ENCODE measurements at regions not wholly inside any gene's neighbourhood (a gene's known extent, or its start where the extent isn't known, plus 50 kb on each side); places are given as distances from the start of the nearest gene placed in this dataset.

DNA sequence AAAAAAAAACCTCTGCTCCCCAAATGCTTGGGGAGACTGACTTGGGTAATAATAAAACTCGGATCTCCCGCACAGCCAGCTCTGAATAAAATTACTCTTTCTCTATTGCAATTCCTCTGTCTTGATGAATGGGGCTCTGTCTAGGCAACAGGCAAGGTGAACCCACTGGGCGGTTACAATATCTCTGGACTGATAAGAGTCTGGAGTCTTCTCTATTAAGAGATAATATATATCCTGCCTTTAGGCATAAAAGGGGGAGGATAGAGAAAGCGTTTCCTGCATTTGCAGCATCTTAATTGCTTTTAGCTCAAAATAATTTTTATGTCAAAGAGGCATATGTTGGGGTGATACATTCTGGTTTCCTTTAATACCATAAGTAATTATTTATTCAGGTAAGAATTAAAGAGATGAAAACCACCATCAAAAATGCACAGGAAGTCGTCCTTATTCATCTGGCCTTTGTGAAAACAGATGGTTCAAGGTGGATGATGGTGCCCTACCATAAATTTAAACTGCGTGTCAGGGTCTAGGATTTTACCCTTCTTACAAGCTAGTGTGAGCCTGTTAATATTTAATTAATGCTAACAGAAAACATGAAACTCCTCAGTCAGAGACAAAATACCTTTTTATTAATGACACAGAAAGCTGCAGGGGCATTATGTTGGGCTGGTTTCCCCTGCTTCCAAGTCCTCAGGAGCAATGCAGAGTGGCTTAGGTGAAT is 736.8 kb downstream of the SOCS6 start:
- H3K4me1 Mint-ChIP-seq, result no peaks in the 10 kb centered on the region
- H3K4me3 Mint-ChIP-seq, result no peak overlapping the region
- H3K27ac Mint-ChIP-seq (ENCODE audit: low read depth), result no peak overlapping the region
- no peak for DNase-seq (ENCODE audit: low spot score in 2 of 2)
- ATAC-seq (replicated peaks; ENCODE audit: extremely low read depth, poor library complexity, severe bottlenecking), result no peak
- no peaks in the 10 kb centered on the region for H3K27me3 Mint-ChIP-seq
- peaks cover 2% of the 10 kb centered on the region for H3K36me3 Mint-ChIP-seq (ENCODE audit: insufficient read depth)
- no peaks in the 10 kb centered on the region for H3K9me3 Mint-ChIP-seq

DNA sequence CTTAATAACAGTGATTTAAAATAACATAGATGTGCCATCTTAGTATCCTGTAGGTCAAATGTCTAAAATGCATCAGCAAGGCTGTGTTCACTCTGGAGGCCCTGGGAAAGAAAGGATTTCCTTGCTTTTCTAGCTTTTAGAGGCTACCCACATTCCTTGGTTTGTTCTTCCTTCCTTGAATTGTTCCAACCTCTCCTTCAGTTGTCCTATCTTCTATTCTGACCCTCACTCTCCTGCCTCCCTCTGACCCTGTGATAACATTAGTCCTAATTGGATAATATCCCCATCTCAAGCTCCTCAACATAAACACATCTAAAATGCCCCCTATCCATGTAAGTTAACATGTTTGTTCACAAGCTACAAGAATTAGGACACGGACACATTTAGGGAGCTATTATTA is 733.5 kb downstream of the SOCS6 start:
- no peak for DNase-seq (ENCODE audit: low spot score in 2 of 2)
- no peaks in the 10 kb centered on the region for H3K27me3 Mint-ChIP-seq
- H3K4me3 Mint-ChIP-seq, result no peak overlapping the region
- peaks cover 9% of the 10 kb centered on the region for H3K9me3 Mint-ChIP-seq
- ATAC-seq (replicated peaks; ENCODE audit: extremely low read depth, poor library complexity, severe bottlenecking), result no peak
- no peak overlapping the region for H3K27ac Mint-ChIP-seq (ENCODE audit: low read depth)
- H3K4me1 Mint-ChIP-seq, result no peaks in the 10 kb centered on the region
- H3K36me3 Mint-ChIP-seq (ENCODE audit: insufficient read depth), result peaks cover 2% of the 10 kb centered on the region

DNA sequence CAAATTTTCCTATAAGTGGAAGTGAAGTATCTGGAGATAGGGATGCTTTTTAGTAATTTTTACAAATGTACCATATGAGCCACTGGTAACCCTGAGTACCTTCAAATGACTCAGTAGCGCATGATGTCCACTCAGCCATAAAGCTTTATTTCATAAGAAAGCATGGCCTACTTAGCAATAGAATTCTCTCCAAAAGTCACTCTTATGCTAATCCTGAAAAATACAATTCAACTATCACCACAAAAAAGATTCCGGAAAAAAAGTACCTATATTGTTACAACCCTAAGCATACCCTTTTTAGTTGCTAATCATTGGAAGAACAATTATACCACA is 732.2 kb downstream of the SOCS6 start:
- no peak for ATAC-seq (replicated peaks; ENCODE audit: extremely low read depth, poor library complexity, severe bottlenecking)
- no peak for DNase-seq (ENCODE audit: low spot score in 2 of 2)
- Mint-ChIP-seq H3K4me1 (no peaks in the 10 kb centered on the region), H3K27ac (ENCODE audit: low read depth) (no peak overlapping the region), H3K9me3 (peaks cover 9% of the 10 kb centered on the region), H3K27me3 (no peaks in the 10 kb centered on the region), H3K4me3 (no peak overlapping the region), H3K36me3 (ENCODE audit: insufficient read depth) (peaks cover 2% of the 10 kb centered on the region)

DNA sequence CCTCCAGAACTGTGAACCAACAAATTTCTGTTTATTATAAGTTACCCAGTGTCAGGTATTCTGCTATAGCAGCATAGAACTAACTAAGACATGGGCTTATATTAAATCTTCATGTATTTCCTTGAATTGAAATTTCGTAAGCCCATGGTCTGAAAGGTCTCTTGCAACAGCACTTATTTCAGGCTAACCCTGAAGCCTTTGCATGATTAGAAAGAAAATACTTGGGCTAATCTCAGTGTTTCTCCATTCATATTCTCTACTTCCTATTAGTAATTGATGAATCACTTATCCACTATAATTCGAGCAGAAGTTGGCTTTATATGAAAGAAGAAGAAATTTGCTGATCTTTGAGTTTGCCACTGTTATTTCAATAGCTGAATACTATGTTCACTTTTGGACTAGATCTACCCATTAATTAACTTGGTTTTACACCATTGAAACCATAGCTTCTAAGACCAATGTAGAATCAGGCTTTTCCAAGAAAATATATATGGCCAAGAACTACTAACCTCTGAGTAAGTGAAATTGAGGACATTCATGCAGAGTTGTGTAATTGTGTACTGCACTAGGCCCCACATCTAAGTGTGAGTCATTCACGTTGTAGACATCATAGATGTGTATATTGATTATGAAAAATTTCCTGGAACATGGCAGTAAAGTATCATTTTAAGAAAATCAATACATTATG is 731.6 kb downstream of the SOCS6 start:
- ATAC-seq (replicated peaks; ENCODE audit: extremely low read depth, poor library complexity, severe bottlenecking) (no peak), DNase-seq (ENCODE audit: low spot score in 2 of 2) (no peak)
- peaks cover 9% of the 10 kb centered on the region for H3K9me3 Mint-ChIP-seq
- no peaks in the 10 kb centered on the region for H3K27me3 Mint-ChIP-seq
- H3K4me1 Mint-ChIP-seq, result no peaks in the 10 kb centered on the region
- no peak overlapping the region for H3K4me3 Mint-ChIP-seq
- H3K36me3 Mint-ChIP-seq (ENCODE audit: insufficient read depth), result peaks cover 2% of the 10 kb centered on the region
- no peak overlapping the region for H3K27ac Mint-ChIP-seq (ENCODE audit: low read depth)

DNA sequence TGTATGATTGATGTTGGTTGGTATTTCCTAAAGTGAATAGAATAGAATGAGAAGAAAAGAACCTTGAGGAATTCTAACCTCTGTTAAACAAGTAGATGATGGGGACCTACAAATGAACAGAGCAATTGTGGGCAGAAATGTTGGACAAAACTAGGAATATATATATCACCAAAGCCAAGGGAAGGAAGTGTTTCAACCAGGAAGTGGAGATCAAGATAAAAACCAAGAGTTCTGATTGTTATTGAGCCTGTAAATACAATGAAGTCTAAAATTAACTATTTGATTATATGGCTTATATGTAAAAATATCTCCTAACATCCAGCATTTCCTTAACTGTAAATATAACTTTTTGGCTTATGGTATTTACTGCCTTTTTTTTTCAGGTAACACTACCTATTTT is 730.0 kb downstream of the SOCS6 start:
- H3K9me3 Mint-ChIP-seq, result peaks cover 9% of the 10 kb centered on the region
- H3K27me3 Mint-ChIP-seq, result no peaks in the 10 kb centered on the region
- H3K4me3 Mint-ChIP-seq, result no peak overlapping the region
- ATAC-seq (replicated peaks; ENCODE audit: extremely low read depth, poor library complexity, severe bottlenecking), result no peak
- H3K36me3 Mint-ChIP-seq (ENCODE audit: insufficient read depth), result peaks cover 2% of the 10 kb centered on the region
- DNase-seq (ENCODE audit: low spot score in 2 of 2), result no peak
- H3K27ac Mint-ChIP-seq (ENCODE audit: low read depth), result no peak overlapping the region
- no peaks in the 10 kb centered on the region for H3K4me1 Mint-ChIP-seq

DNA sequence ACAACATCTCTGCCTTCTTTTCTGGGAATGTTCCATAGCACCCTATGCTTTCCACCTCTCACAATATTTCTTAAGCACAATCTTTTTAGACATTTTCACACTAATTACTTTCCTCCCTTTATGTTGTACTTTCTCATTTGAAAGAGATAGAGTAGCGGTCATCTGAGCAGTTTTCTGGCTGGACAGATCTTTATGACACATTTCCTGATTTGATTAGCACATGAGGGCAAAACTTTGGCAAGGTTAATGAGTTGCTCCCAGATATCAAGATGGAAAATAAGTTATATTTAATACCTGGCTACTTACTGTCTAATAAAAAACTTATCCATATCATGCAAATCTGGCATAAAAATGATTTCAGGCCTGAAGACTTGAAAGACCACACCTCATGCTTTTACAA is 723.9 kb downstream of the SOCS6 start:
- Mint-ChIP-seq H3K4me3 (no peak overlapping the region), H3K4me1 (no peaks in the 10 kb centered on the region), H3K27ac (ENCODE audit: low read depth) (no peak overlapping the region), H3K27me3 (no peaks in the 10 kb centered on the region), H3K36me3 (ENCODE audit: insufficient read depth) (no peaks in the 10 kb centered on the region), H3K9me3 (peaks cover 14% of the 10 kb centered on the region)
- ATAC-seq (replicated peaks; ENCODE audit: extremely low read depth, poor library complexity, severe bottlenecking) (no peak), DNase-seq (ENCODE audit: low spot score in 2 of 2) (no peak)

DNA sequence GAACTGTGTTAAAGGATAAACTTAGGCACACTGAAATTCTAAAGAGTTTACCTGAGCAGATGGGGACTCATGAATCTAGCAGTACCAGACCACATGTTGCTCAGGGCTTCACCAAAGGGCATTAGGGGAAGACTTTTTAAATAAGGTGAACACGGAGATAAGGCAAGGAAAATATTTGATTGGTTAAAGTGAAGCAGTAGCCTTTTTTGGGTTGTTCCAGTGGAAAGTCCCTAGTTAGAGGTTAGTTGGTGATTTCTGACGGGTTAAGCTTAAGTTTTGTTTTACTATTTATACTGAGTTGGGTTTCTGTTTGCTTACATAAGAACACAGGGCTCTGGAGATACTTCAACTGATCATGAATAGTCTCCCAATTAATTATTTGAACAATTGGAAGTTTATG is 722.5 kb downstream of the SOCS6 start:
- no peaks in the 10 kb centered on the region for H3K4me1 Mint-ChIP-seq
- no peak overlapping the region for H3K4me3 Mint-ChIP-seq
- ATAC-seq (replicated peaks; ENCODE audit: extremely low read depth, poor library complexity, severe bottlenecking), result no peak
- no peaks in the 10 kb centered on the region for H3K36me3 Mint-ChIP-seq (ENCODE audit: insufficient read depth)
- H3K9me3 Mint-ChIP-seq, result peaks cover 14% of the 10 kb centered on the region
- no peaks in the 10 kb centered on the region for H3K27me3 Mint-ChIP-seq
- no peak for DNase-seq (ENCODE audit: low spot score in 2 of 2)
- H3K27ac Mint-ChIP-seq (ENCODE audit: low read depth), result no peak overlapping the region

DNA sequence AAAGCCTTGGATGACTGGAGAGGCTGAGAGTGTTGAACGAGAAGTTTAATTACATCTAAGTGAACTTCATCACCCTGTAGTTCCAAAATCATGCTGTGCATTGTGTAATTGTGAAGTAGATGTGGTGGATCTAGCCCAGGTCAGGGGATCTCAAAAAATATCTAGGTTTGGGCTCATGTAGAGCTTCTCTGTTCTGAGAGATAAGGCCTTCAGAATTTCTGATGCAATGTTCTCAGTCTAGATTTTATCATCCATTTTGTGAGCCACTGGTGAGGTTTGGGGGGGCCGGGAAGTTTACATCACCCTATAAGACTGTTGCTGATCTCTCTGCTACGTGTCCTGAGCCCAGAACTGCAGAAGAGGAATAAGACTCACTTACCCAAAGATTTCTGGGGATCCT is 719.4 kb downstream of the SOCS6 start:
- Mint-ChIP-seq H3K27ac (ENCODE audit: low read depth) (no peak overlapping the region), H3K4me3 (no peak overlapping the region), H3K27me3 (no peaks in the 10 kb centered on the region), H3K9me3 (peaks cover 33% of the 10 kb centered on the region), H3K36me3 (ENCODE audit: insufficient read depth) (no peaks in the 10 kb centered on the region), H3K4me1 (no peaks in the 10 kb centered on the region)
- DNase-seq (ENCODE audit: low spot score in 2 of 2) (no peak), ATAC-seq (replicated peaks; ENCODE audit: extremely low read depth, poor library complexity, severe bottlenecking) (no peak)

DNA sequence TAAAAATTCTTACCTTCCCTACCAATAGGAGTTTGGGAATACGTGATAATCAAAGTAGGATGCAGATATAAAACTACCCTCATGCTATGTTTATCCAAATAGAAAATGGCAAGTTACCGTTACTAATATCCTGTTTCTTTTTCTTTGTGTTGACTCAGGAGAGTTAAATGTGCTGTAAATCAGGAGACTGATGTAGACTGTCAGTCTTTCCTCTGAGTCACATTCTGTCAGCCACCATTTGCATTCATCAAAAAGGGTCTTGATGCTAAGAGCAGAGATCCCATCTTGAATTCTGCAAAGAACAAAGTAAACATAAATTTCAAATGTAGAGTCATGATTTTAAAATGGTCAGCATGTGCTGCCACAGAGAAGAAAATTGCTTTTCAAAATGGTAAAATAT is 712.8 kb downstream of the SOCS6 start:
- peaks cover 30% of the 10 kb centered on the region for H3K9me3 Mint-ChIP-seq
- no peaks in the 10 kb centered on the region for H3K27me3 Mint-ChIP-seq
- no peak overlapping the region for H3K4me3 Mint-ChIP-seq
- H3K36me3 Mint-ChIP-seq (ENCODE audit: insufficient read depth), result no peaks in the 10 kb centered on the region
- no peak overlapping the region for H3K27ac Mint-ChIP-seq (ENCODE audit: low read depth)
- ATAC-seq (replicated peaks; ENCODE audit: extremely low read depth, poor library complexity, severe bottlenecking), result no peak
- no peaks in the 10 kb centered on the region for H3K4me1 Mint-ChIP-seq
- DNase-seq (ENCODE audit: low spot score in 2 of 2), result no peak

DNA sequence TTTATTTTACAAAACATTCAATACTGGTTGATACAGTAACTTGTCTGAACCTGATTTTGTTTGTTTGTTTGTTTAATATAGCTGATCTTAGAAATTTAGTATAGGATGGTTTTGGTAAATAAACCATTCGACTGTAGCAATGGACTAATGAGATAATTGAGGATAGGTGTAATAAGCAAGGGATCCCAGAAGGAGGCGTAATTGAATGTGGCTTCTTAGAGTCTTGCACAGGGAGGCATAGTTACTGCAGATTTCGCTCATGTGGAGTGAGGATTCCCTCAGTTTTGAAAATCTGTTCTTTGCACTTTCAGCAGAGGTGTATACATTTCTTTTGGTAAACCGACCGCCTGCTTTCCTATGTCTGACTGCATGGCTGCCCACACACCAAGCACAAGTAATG is 709.6 kb downstream of the SOCS6 start:
- Mint-ChIP-seq H3K27ac (ENCODE audit: low read depth) (no peak overlapping the region), H3K4me1 (no peaks in the 10 kb centered on the region), H3K27me3 (no peaks in the 10 kb centered on the region), H3K36me3 (ENCODE audit: insufficient read depth) (no peaks in the 10 kb centered on the region), H3K4me3 (no peak overlapping the region), H3K9me3 (peaks cover 21% of the 10 kb centered on the region)
- DNase-seq (ENCODE audit: low spot score in 2 of 2), result no peak
- ATAC-seq (replicated peaks; ENCODE audit: extremely low read depth, poor library complexity, severe bottlenecking), result no peak

DNA sequence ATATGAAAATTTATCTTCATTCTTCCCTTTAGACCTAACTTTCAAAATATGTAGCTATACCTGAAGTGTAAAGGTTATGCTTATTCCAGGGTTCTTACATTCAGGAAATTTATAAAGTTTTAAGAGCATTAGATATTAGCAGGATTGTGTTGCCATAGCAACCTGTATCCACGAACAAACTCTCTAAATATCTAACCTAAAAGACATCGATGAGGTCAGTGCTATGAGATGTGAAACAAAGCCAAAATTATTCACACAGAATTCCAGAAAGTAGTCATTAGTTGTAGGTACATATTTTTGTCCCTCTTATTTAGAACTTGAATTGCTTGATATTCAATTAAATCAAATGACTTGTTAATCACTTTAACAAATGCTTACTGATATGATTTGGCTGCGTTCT is 705.3 kb downstream of the SOCS6 start:
- Mint-ChIP-seq H3K27me3 (no peaks in the 10 kb centered on the region), H3K4me3 (no peak overlapping the region), H3K27ac (ENCODE audit: low read depth) (no peak overlapping the region), H3K4me1 (no peaks in the 10 kb centered on the region), H3K36me3 (ENCODE audit: insufficient read depth) (no peaks in the 10 kb centered on the region), H3K9me3 (peaks cover 20% of the 10 kb centered on the region)
- no peak for DNase-seq (ENCODE audit: low spot score in 2 of 2)
- no peak for ATAC-seq (replicated peaks; ENCODE audit: extremely low read depth, poor library complexity, severe bottlenecking)

DNA sequence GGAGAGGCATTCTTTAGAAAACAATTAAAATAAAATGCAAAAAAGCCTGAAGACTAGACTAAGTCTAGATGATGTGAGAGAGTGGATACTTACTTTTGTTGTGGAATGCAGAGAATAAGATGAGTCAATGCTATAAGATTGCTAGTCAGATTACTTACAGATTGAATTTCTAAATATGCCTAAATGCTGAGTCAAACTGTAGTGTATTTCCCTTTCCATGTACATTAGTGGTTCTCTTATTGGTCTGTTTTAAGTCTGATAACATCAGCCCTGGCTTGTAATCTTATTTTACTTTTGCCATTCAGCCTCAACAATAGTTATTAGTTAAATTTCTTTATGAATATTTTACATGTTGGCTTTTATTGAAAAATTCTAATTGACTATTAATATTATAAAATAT is 702.7 kb downstream of the SOCS6 start:
- H3K36me3 Mint-ChIP-seq (ENCODE audit: insufficient read depth), result peaks cover 2% of the 10 kb centered on the region
- no peak overlapping the region for H3K27ac Mint-ChIP-seq (ENCODE audit: low read depth)
- H3K4me3 Mint-ChIP-seq, result no peak overlapping the region
- H3K27me3 Mint-ChIP-seq, result no peaks in the 10 kb centered on the region
- no peaks in the 10 kb centered on the region for H3K4me1 Mint-ChIP-seq
- DNase-seq (ENCODE audit: low spot score in 2 of 2) (no peak), ATAC-seq (replicated peaks; ENCODE audit: extremely low read depth, poor library complexity, severe bottlenecking) (no peak)
- H3K9me3 Mint-ChIP-seq, result peaks cover 16% of the 10 kb centered on the region

DNA sequence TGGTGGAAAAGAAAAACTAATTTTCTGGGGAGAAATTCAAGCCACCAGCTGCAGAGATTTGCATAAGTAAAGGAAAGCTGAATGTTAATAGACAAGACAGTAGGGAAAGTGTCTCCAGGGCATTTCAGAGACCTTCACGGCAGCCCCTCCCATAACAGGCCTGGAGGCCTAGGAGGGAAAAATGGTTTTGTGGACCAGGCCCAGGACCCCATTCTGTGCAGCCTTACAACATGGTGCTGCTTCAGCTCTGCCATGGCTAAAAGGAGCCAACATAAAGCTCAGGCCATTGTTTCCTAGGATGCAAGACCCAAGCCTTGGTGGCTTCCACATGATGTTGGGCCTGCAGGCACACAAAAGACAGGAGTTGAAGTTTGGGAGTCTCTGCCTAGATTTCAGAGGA is 697.1 kb downstream of the SOCS6 start:
- Mint-ChIP-seq H3K4me3 (no peak overlapping the region), H3K4me1 (no peaks in the 10 kb centered on the region), H3K36me3 (ENCODE audit: insufficient read depth) (peaks cover 2% of the 10 kb centered on the region), H3K27me3 (no peaks in the 10 kb centered on the region), H3K9me3 (peaks cover 39% of the 10 kb centered on the region), H3K27ac (ENCODE audit: low read depth) (no peak overlapping the region)
- DNase-seq (ENCODE audit: low spot score in 2 of 2), result no peak
- no peak for ATAC-seq (replicated peaks; ENCODE audit: extremely low read depth, poor library complexity, severe bottlenecking)
